Skeletal muscle satellite cell (primary cell): ENCODE measurements at regions not wholly inside any gene's neighbourhood (a gene's known extent, or its start where the extent isn't known, plus 50 kb on each side); places are given as distances from the start of the nearest gene placed in this dataset.

Experiments
- H3K27me3 ChIP-seq: 2 replicates; pipeline ENCODE4 v1.7.0; 2013; ENCODE audit warnings: low read length; ENCODE audit not compliant: control insufficient read depth, insufficient read depth
- H3K36me3 ChIP-seq: 2 replicates; pipeline ENCODE4 v1.7.0; 2013; ENCODE audit warnings: mild to moderate bottlenecking, control low read depth, low read length; ENCODE audit not compliant: insufficient read depth
- H3K4me1 ChIP-seq: 2 replicates; pipeline ENCODE4 v1.7.0; 2013; ENCODE audit warnings: low read length; ENCODE audit not compliant: control insufficient read depth, insufficient read depth
- H3K4me2 ChIP-seq: 2 replicates; pipeline ENCODE4 v1.7.0; 2013; ENCODE audit warnings: mild to moderate bottlenecking, low read length
- H3K4me3 ChIP-seq: 2 replicates; pipeline ENCODE4 v1.7.0; 2013; ENCODE audit warnings: low read length
- H3K9ac ChIP-seq: 2 replicates; pipeline ENCODE4 v1.7.0; 2013; ENCODE audit warnings: mild to moderate bottlenecking, low read depth, low read length, moderate library complexity
- H3K9me3 ChIP-seq: replicated peaks from 2 replicates; pipeline ENCODE4 v1.7.0; 2013; ENCODE audit warnings: mild to moderate bottlenecking, control low read depth, low read length

GRCh38 chr2:18899725-18900124 lies 310.4 kb upstream of the NT5C1B start:
- H3K9me3 ChIP-seq, result no peaks in the 10 kb centered on the region
- peaks cover 16% of the 10 kb centered on the region for H3K4me1 ChIP-seq
- no peaks in the 10 kb centered on the region for H3K36me3 ChIP-seq
- no peaks in the 10 kb centered on the region for H3K27me3 ChIP-seq
- no peak overlapping the region for H3K4me3 ChIP-seq
- H3K4me2 ChIP-seq, result no peak overlapping the region
- no peak overlapping the region for H3K9ac ChIP-seq

- Histone ChIP-seq H3K9ac (no peak overlapping the region), H3K27me3 (no peaks in the 10 kb centered on the region), H3K9me3 (no peaks in the 10 kb centered on the region), H3K4me2 (no peak overlapping the region), H3K4me3 (no peak overlapping the region), H3K36me3 (no peaks in the 10 kb centered on the region), H3K4me1 (peaks cover 16% of the 10 kb centered on the region)
Measured at GRCh38 chr2:18898271-18898670, 308.9 kb upstream of the NT5C1B start.

GRCh38 chr2:18896125-18896764 lies 306.9 kb upstream of the NT5C1B start:
- H3K4me2 ChIP-seq, result no peak overlapping the region

GRCh38 chr2:18891600-18892345 lies 302.4 kb upstream of the NT5C1B start:
- Histone ChIP-seq H3K9ac (no peak overlapping the region), H3K4me2 (no peak overlapping the region), H3K4me3 (no peak overlapping the region), H3K9me3 (no peaks in the 10 kb centered on the region), H3K27me3 (no peaks in the 10 kb centered on the region), H3K36me3 (no peaks in the 10 kb centered on the region), H3K4me1 (no peaks in the 10 kb centered on the region)

More at GRCh38 chr2:18896125-18896764, 306.9 kb upstream of the NT5C1B start:
- no peak overlapping the region for H3K9ac ChIP-seq
- peaks cover 13% of the 10 kb centered on the region for H3K4me1 ChIP-seq
- no peaks in the 10 kb centered on the region for H3K27me3 ChIP-seq
- H3K9me3 ChIP-seq, result no peaks in the 10 kb centered on the region
- no peaks in the 10 kb centered on the region for H3K36me3 ChIP-seq
- H3K4me3 ChIP-seq, result no peak overlapping the region

- Histone ChIP-seq H3K36me3 (no peaks in the 10 kb centered on the region), H3K4me3 (no peak overlapping the region), H3K4me2 (no peak overlapping the region), H3K27me3 (no peaks in the 10 kb centered on the region), H3K9ac (no peak overlapping the region), H3K9me3 (no peaks in the 10 kb centered on the region), H3K4me1 (no peaks in the 10 kb centered on the region)
Measured at GRCh38 chr2:18889565-18890332, 300.4 kb upstream of the NT5C1B start.

- no peaks in the 10 kb centered on the region for H3K36me3 ChIP-seq
- no peaks in the 10 kb centered on the region for H3K9me3 ChIP-seq
- no peaks in the 10 kb centered on the region for H3K4me1 ChIP-seq
Measured at GRCh38 chr2:18885457-18885856, 296.1 kb upstream of the NT5C1B start.

GRCh38 chr2:18883616-18884456 lies 294.5 kb upstream of the NT5C1B start:
- H3K9ac ChIP-seq, result no peak overlapping the region
- H3K4me3 ChIP-seq, result no peak overlapping the region
- H3K4me1 ChIP-seq, result no peaks in the 10 kb centered on the region
- no peaks in the 10 kb centered on the region for H3K27me3 ChIP-seq
- no peak overlapping the region for H3K4me2 ChIP-seq
- no peaks in the 10 kb centered on the region for H3K36me3 ChIP-seq
- no peaks in the 10 kb centered on the region for H3K9me3 ChIP-seq

More at GRCh38 chr2:18885457-18885856, 296.1 kb upstream of the NT5C1B start:
- Histone ChIP-seq H3K27me3 (no peaks in the 10 kb centered on the region), H3K9ac (no peak overlapping the region), H3K4me3 (no peak overlapping the region), H3K4me2 (no peak overlapping the region)

GRCh38 chr2:18871430-18871829 lies 282.1 kb upstream of the NT5C1B start:
- Histone ChIP-seq H3K9ac (no peak overlapping the region), H3K4me3 (no peak overlapping the region), H3K9me3 (no peaks in the 10 kb centered on the region), H3K27me3 (no peaks in the 10 kb centered on the region), H3K36me3 (no peaks in the 10 kb centered on the region), H3K4me2 (no peak overlapping the region), H3K4me1 (no peaks in the 10 kb centered on the region)

GRCh38 chr2:18870307-18870706 lies 280.9 kb upstream of the NT5C1B start:
- Histone ChIP-seq H3K36me3 (no peaks in the 10 kb centered on the region), H3K27me3 (no peaks in the 10 kb centered on the region), H3K9me3 (no peaks in the 10 kb centered on the region), H3K4me1 (no peaks in the 10 kb centered on the region), H3K9ac (no peak overlapping the region), H3K4me2 (no peak overlapping the region), H3K4me3 (no peak overlapping the region)

- Histone ChIP-seq H3K4me3 (no peak overlapping the region), H3K4me2 (no peak overlapping the region), H3K36me3 (no peaks in the 10 kb centered on the region), H3K27me3 (no peaks in the 10 kb centered on the region), H3K4me1 (no peaks in the 10 kb centered on the region), H3K9me3 (no peaks in the 10 kb centered on the region), H3K9ac (no peak overlapping the region)
Measured at GRCh38 chr2:18861951-18862350, 272.6 kb upstream of the NT5C1B start.

GRCh38 chr2:18860179-18860578 lies 270.8 kb upstream of the NT5C1B start:
- H3K4me1 ChIP-seq, result no peaks in the 10 kb centered on the region
- H3K9ac ChIP-seq, result no peak overlapping the region
- H3K9me3 ChIP-seq, result no peaks in the 10 kb centered on the region
- H3K27me3 ChIP-seq, result no peaks in the 10 kb centered on the region
- H3K4me3 ChIP-seq, result no peak overlapping the region
- no peak overlapping the region for H3K4me2 ChIP-seq
- no peaks in the 10 kb centered on the region for H3K36me3 ChIP-seq
